Mesendoderm (in vitro differentiated cells): ENCODE measurements at regions not wholly inside any gene's neighbourhood (a gene's known extent, or its start where the extent isn't known, plus 50 kb on each side); places are given as distances from the start of the nearest gene placed in this dataset.

Source experiments
- DNase-seq: peaks from one replicate; pipeline ENCODE4 v3.0.0; 2013
- H2AK5ac ChIP-seq: 2 replicates; pipeline ENCODE4 v1.6.1; 2013; ENCODE audit warnings: low read length, inconsistent platforms
- H2BK120ac ChIP-seq: 2 replicates; pipeline ENCODE4 v1.6.1; 2013; ENCODE audit warnings: low read depth, mild to moderate bottlenecking, low read length, moderate library complexity, mixed read lengths
- H2BK15ac ChIP-seq: replicated peaks from 2 replicates; pipeline ENCODE4 v1.6.1; 2013; ENCODE audit warnings: low read depth, mild to moderate bottlenecking, moderate library complexity
- H2BK5ac ChIP-seq: 2 replicates; pipeline ENCODE4 v1.6.1; 2013; ENCODE audit warnings: low read length, inconsistent platforms
- H3K18ac ChIP-seq: 2 replicates; pipeline ENCODE4 v1.6.1; 2013; ENCODE audit warnings: mild to moderate bottlenecking, low read length, mixed read lengths
- H3K23ac ChIP-seq: one replicate; pipeline ENCODE4 v1.6.1; 2013; ENCODE audit warnings: low read length
- H3K27ac ChIP-seq: 2 replicates; pipeline ENCODE4 v1.5.1; 2013; ENCODE audit warnings: low read depth, mild to moderate bottlenecking, inconsistent platforms, low read length, moderate library complexity
- H3K27me3 ChIP-seq: 2 replicates; pipeline ENCODE4 v1.6.1; 2013; ENCODE audit warnings: low read length, control low read depth, mild to moderate bottlenecking, inconsistent platforms; ENCODE audit not compliant: insufficient read depth, poor library complexity
- H3K36me3 ChIP-seq: 2 replicates; pipeline ENCODE4 v1.6.1; 2013; ENCODE audit warnings: low read length, inconsistent platforms; ENCODE audit not compliant: control insufficient read depth, insufficient read depth
- H3K4ac ChIP-seq: one replicate; pipeline ENCODE4 v1.6.1; 2013; ENCODE audit warnings: low read depth, mild to moderate bottlenecking, low read length, moderate library complexity
- H3K4me1 ChIP-seq: 2 replicates; pipeline ENCODE4 v1.6.1; 2013; ENCODE audit warnings: low read depth, low read length, inconsistent platforms; ENCODE audit not compliant: control insufficient read depth
- H3K4me2 ChIP-seq: 2 replicates; pipeline ENCODE4 v1.6.1; 2013; ENCODE audit warnings: low read length
- H3K4me3 ChIP-seq: 2 replicates; pipeline ENCODE4 v1.5.1; 2013; ENCODE audit warnings: mild to moderate bottlenecking, low read length
- H3K56ac ChIP-seq: one replicate; pipeline ENCODE4 v1.6.1; 2013; ENCODE audit warnings: low read length
- H3K79me1 ChIP-seq: 2 replicates; pipeline ENCODE4 v1.6.1; 2013; ENCODE audit warnings: low read length, inconsistent platforms
- H3K79me2 ChIP-seq: 2 replicates; pipeline ENCODE4 v1.6.1; 2013; ENCODE audit warnings: mild to moderate bottlenecking, low read length; ENCODE audit not compliant: control insufficient read depth, insufficient read depth
- H3K9ac ChIP-seq: 2 replicates; pipeline ENCODE4 v1.6.1; 2013; ENCODE audit warnings: low read length, inconsistent platforms
- H4K5ac ChIP-seq: one replicate; pipeline ENCODE4 v1.6.1; 2013; ENCODE audit warnings: low read length
- H4K8ac ChIP-seq: one replicate; pipeline ENCODE4 v1.6.1; 2013; ENCODE audit warnings: low read depth, mild to moderate bottlenecking, control low read depth, low read length, moderate library complexity
- WGBS: extraction: QIAGEN DNeasy Blood & Tissue Kit; methylation state at CpG from one replicate; pipeline ENCODE4 v1.1.7; 2013; ENCODE audit warnings: low lambda C conversion rate, missing lambda C conversion rate; ENCODE audit not compliant: insufficient coverage; ENCODE audit errors: extremely low coverage; 5-methylcytosine and 5-hydroxymethylcytosine counted together

- WGBS: no CpG with 5 or more reads among the region's 2 CpGs
- no peak overlapping the region for H3K9ac ChIP-seq
- no peaks in the 10 kb centered on the region for H3K36me3 ChIP-seq
- peak overlapping the region; percentile 10 for H2BK120ac ChIP-seq
- H2BK15ac ChIP-seq: no peak overlapping the region
- no peak overlapping the region for H4K5ac ChIP-seq
- peaks cover 8% of the 10 kb centered on the region for H3K4me1 ChIP-seq
- H2AK5ac ChIP-seq: no peak overlapping the region
- no peak overlapping the region for H4K8ac ChIP-seq
- no peaks in the 10 kb centered on the region for H3K79me1 ChIP-seq
- H3K27ac ChIP-seq: no peak overlapping the region
- no peaks in the 10 kb centered on the region for H3K79me2 ChIP-seq
- no peaks in the 10 kb centered on the region for H3K27me3 ChIP-seq
- no peak overlapping the region for H3K23ac ChIP-seq
- peak; percentile 71 for DNase-seq
- H3K4me3 ChIP-seq: no peak overlapping the region
- H3K56ac ChIP-seq: peak overlapping the region; percentile 8
- no peak overlapping the region for H3K4me2 ChIP-seq
- no peak overlapping the region for H3K18ac ChIP-seq
- H2BK5ac ChIP-seq: no peak overlapping the region
- no peak overlapping the region for H3K4ac ChIP-seq
These were observed 426.6 kb upstream of the CDH11 start for GRCh38 chr16:65548470-65548869.

GRCh38 chr16:65547772-65548446 is 426.0 kb upstream of the CDH11 start:
- peak overlapping the region; percentile 20 for H3K4ac ChIP-seq
- no CpG with 5 or more reads among the region's 7 CpGs for WGBS
- H3K4me1 ChIP-seq: peaks cover 8% of the 10 kb centered on the region
- H3K4me3 ChIP-seq: no peak overlapping the region
- no peak overlapping the region for H2BK5ac ChIP-seq
- no peak overlapping the region for H3K27ac ChIP-seq
- no peaks in the 10 kb centered on the region for H3K79me1 ChIP-seq
- no peak overlapping the region for H2BK15ac ChIP-seq
- H3K27me3 ChIP-seq: no peaks in the 10 kb centered on the region
- H3K23ac ChIP-seq: no peak overlapping the region
- no peak overlapping the region for H4K8ac ChIP-seq
- H3K56ac ChIP-seq: peak overlapping the region; percentile 8
- DNase-seq: peak; percentile 78
- H3K36me3 ChIP-seq: no peaks in the 10 kb centered on the region
- no peak overlapping the region for H4K5ac ChIP-seq
- H3K4me2 ChIP-seq: no peak overlapping the region
- H3K79me2 ChIP-seq: no peaks in the 10 kb centered on the region
- peak overlapping the region; percentile 10 for H2BK120ac ChIP-seq
- no peak overlapping the region for H2AK5ac ChIP-seq
- no peak overlapping the region for H3K9ac ChIP-seq
- no peak overlapping the region for H3K18ac ChIP-seq

GRCh38 chr16:65546353-65546791 is 424.5 kb upstream of the CDH11 start:
- Histone ChIP-seq H3K27ac (no peak overlapping the region), H3K4me2 (no peak overlapping the region), H3K4me1 (peaks cover 8% of the 10 kb centered on the region), H2BK5ac (no peak overlapping the region), H3K79me1 (no peaks in the 10 kb centered on the region), H3K36me3 (no peaks in the 10 kb centered on the region), H4K5ac (no peak overlapping the region), H2BK15ac (no peak overlapping the region), H3K4ac (no peak overlapping the region), H3K79me2 (no peaks in the 10 kb centered on the region), H3K27me3 (no peaks in the 10 kb centered on the region), H4K8ac (no peak overlapping the region), H3K9ac (no peak overlapping the region), H3K4me3 (no peak overlapping the region), H3K23ac (no peak overlapping the region), H2BK120ac (no peak overlapping the region), H2AK5ac (no peak overlapping the region), H3K56ac (peak overlapping the region; percentile 3), H3K18ac (peak overlapping the region; percentile 69)
- no CpG with 5 or more reads among the region's 3 CpGs for WGBS
- peak; percentile 47 for DNase-seq

DNA sequence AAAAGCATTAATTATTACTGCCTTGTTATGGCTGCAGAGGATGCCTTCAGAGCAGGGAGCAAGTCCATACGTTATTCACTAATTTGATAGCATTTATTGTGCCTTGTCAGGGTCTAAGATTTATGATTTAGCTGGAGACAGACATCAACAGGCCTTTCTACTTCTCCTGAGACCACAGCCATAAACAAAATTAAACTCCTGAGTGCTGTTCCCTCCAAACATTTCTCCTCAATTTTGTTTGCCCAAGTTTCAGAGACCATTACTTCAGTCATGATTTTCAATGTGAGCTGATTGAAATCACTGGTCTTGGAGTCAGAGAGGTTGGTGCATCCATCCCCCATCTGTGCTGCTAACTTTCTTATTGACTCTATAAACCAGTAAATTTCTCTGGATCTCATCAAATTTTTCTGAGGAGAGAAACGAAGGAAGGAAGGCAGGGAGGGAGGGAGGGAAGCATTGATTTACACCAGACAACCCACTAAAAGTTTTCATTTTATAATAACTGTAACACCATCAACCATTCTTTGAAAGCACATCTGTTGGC is 423.6 kb upstream of the CDH11 start:
- no CpG with 5 or more reads among the region's 2 CpGs for WGBS
- Histone ChIP-seq H4K8ac (no peak overlapping the region), H3K4me2 (no peak overlapping the region), H3K4me3 (no peak overlapping the region), H2AK5ac (no peak overlapping the region), H2BK15ac (no peak overlapping the region), H3K79me2 (no peaks in the 10 kb centered on the region), H3K18ac (no peak overlapping the region), H3K9ac (no peak overlapping the region), H4K5ac (no peak overlapping the region), H2BK5ac (no peak overlapping the region), H3K4ac (no peak overlapping the region), H3K27me3 (no peaks in the 10 kb centered on the region), H3K56ac (no peak overlapping the region), H3K36me3 (no peaks in the 10 kb centered on the region), H3K4me1 (peaks cover 8% of the 10 kb centered on the region), H2BK120ac (peak overlapping the region; percentile 51), H3K27ac (no peak overlapping the region), H3K23ac (no peak overlapping the region), H3K79me1 (no peaks in the 10 kb centered on the region)
- no peak for DNase-seq

- Histone ChIP-seq H3K79me1 (no peaks in the 10 kb centered on the region), H3K4me2 (no peak overlapping the region), H3K4me1 (peaks cover 8% of the 10 kb centered on the region), H2AK5ac (no peak overlapping the region), H3K4ac (no peak overlapping the region), H2BK120ac (no peak overlapping the region), H4K8ac (no peak overlapping the region), H2BK5ac (no peak overlapping the region), H3K79me2 (no peaks in the 10 kb centered on the region), H3K27me3 (no peaks in the 10 kb centered on the region), H3K56ac (no peak overlapping the region), H3K9ac (no peak overlapping the region), H4K5ac (no peak overlapping the region), H3K23ac (no peak overlapping the region), H3K4me3 (no peak overlapping the region), H3K36me3 (no peaks in the 10 kb centered on the region), H3K27ac (no peak overlapping the region), H2BK15ac (no peak overlapping the region), H3K18ac (no peak overlapping the region)
- WGBS: no CpG with 5 or more reads among the region's 5 CpGs
- DNase-seq: no peak
These were observed 422.2 kb upstream of the CDH11 start for GRCh38 chr16:65543781-65544740.
